GM23338 (cell line): ENCODE measurements at regions not wholly inside any gene's neighbourhood (a gene's known extent, or its start where the extent isn't known, plus 50 kb on each side); places are given as distances from the start of the nearest gene placed in this dataset.

Experiments
- ATAC-seq: fragments of 200-7000 bp; cut with Tn5 transposase; 3 replicates; pipeline ENCODE4 v1.9.1; 2020
- DNase-seq: peaks from one replicate; pipeline ENCODE4 v3.0.0-alpha.2; 2015; ENCODE audit warnings: low spot score
- H2AFZ ChIP-seq: fragments of 200-600 bp; sonication (generic); 2 replicates; pipeline ENCODE4 v1.8.0; 2016; ENCODE audit warnings: antibody characterized with exemption, mild to moderate bottlenecking, moderate library complexity
- H3F3A ChIP-seq: fragments of 200-600 bp; sonication (generic); replicated peaks from 2 replicates; pipeline ENCODE4 v1.8.0; 2017; ENCODE audit warnings: antibody characterized with exemption, mixed run types, low read depth
- H3K27ac ChIP-seq: fragments of 200-600 bp; sonication (generic); 2 replicates; pipeline ENCODE4 v1.6.1; 2016; ENCODE audit warnings: low read depth
- H3K27me3 ChIP-seq: fragments of 200-600 bp; sonication (generic); 2 replicates; pipeline ENCODE4 v1.8.0; 2016; ENCODE audit warnings: mild to moderate bottlenecking, mixed run types, moderate library complexity; ENCODE audit not compliant: insufficient read depth
- H3K36me3 ChIP-seq: fragments of 200-600 bp; sonication (generic); 2 replicates; pipeline ENCODE4 v1.8.0; 2016; ENCODE audit warnings: mild to moderate bottlenecking; ENCODE audit not compliant: insufficient read depth
- H3K4me1 ChIP-seq: fragments of 200-600 bp; sonication (generic); 2 replicates; pipeline ENCODE4 v1.8.0; 2016; ENCODE audit warnings: mild to moderate bottlenecking, moderate library complexity; ENCODE audit not compliant: insufficient read depth
- H3K4me2 ChIP-seq: fragments of 200-600 bp; sonication (generic); 2 replicates; pipeline ENCODE4 v1.7.1; 2017; ENCODE audit warnings: mixed run types
- H3K4me3 ChIP-seq: fragments of 200-600 bp; sonication (generic); 2 replicates; pipeline ENCODE4 v1.6.1; 2016; ENCODE audit warnings: mixed run types
- H3K79me2 ChIP-seq: fragments of 200-600 bp; sonication (generic); replicated peaks from 2 replicates; pipeline ENCODE4 v1.8.0; 2017; ENCODE audit warnings: mild to moderate bottlenecking; ENCODE audit not compliant: insufficient read depth
- H3K9me2 ChIP-seq: fragments of 200-600 bp; sonication (generic); 2 replicates; pipeline ENCODE4 v1.8.0; 2017; ENCODE audit not compliant: insufficient read depth
- H4K20me1 ChIP-seq: fragments of 200-600 bp; sonication (generic); replicated peaks from 2 replicates; pipeline ENCODE4 v1.8.0; 2017; ENCODE audit warnings: mild to moderate bottlenecking; ENCODE audit not compliant: insufficient read depth
- H3K27ac Mint-ChIP-seq: 2 replicates; pipeline ENCODE4 v1.8.0; 2020; ENCODE audit warnings: inconsistent platforms, mild to moderate bottlenecking, moderate library complexity, mixed read lengths
- H3K27me3 Mint-ChIP-seq: 3 replicates; pipeline ENCODE4 v1.8.0; 2022; ENCODE audit warnings: low read depth, mild to moderate bottlenecking, moderate library complexity, mixed read lengths, inconsistent platforms; ENCODE audit not compliant: insufficient read depth, poor library complexity
- H3K36me3 Mint-ChIP-seq: 3 replicates; pipeline ENCODE4 v1.8.0; 2021; ENCODE audit warnings: low read depth, mild to moderate bottlenecking, inconsistent platforms, moderate library complexity, mixed read lengths
- H3K4me1 Mint-ChIP-seq: 3 replicates; pipeline ENCODE4 v1.8.0; 2020; ENCODE audit warnings: mild to moderate bottlenecking, inconsistent platforms, mixed read lengths
- H3K4me3 Mint-ChIP-seq: 3 replicates; pipeline ENCODE4 v1.8.0; 2021; ENCODE audit warnings: moderate library complexity, mild to moderate bottlenecking, inconsistent platforms, mixed read lengths
- H3K9me3 Mint-ChIP-seq: 3 replicates; pipeline ENCODE4 v1.8.0; 2020; ENCODE audit warnings: moderate library complexity, mild to moderate bottlenecking, inconsistent platforms, mixed read lengths
- CREB1 ChIP-seq: fragments of 250-450 bp; sonication (Bioruptor Pico); IDR thresholded peaks from 2 replicates; pipeline ENCODE4 v1.5.0; 2020; ENCODE audit warnings: low read depth, mild to moderate bottlenecking, moderate library complexity
- EZH2phosphoT487 ChIP-seq: fragments of 200-600 bp; sonication (generic); IDR thresholded peaks from one replicate; pipeline ENCODE4 v1.8.1; 2018; ENCODE audit warnings: antibody characterized with exemption; ENCODE audit not compliant: unreplicated experiment
- POLR2AphosphoS5 ChIP-seq: IDR thresholded peaks from 2 replicates; pipeline ENCODE4 v1.6.1; 2016; ENCODE audit warnings: antibody characterized with exemption, low read depth
- STAT1 ChIP-seq: IDR thresholded peaks from one replicate; pipeline ENCODE4 v1.6.1; 2016; ENCODE audit warnings: antibody characterized with exemption; ENCODE audit not compliant: unreplicated experiment
- ZNF114 ChIP-seq: fragments of 250-450 bp; sonication (Bioruptor Pico); IDR thresholded peaks from 2 replicates; pipeline ENCODE4 v1.5.0; 2020; ENCODE audit warnings: mild to moderate bottlenecking, moderate library complexity
- ZNF331 ChIP-seq: fragments of 250-450 bp; sonication (Bioruptor Pico); IDR thresholded peaks from 2 replicates; pipeline ENCODE4 v1.5.0; 2020; ENCODE audit warnings: low read depth, mild to moderate bottlenecking, moderate library complexity
- TF ChIP-seq, protein P1 (sequence below): IDR thresholded peaks from one replicate; pipeline ENCODE4 v1.6.1; 2018; ENCODE audit warnings: antibody characterized with exemption; ENCODE audit not compliant: unreplicated experiment
- TF ChIP-seq, protein P2 (sequence below): IDR thresholded peaks from 2 replicates; pipeline ENCODE4 v1.6.1; 2016; ENCODE audit warnings: antibody characterized with exemption
- TF ChIP-seq, protein P3 (sequence below), 2 experiments: fragments of 200-600 bp in 1 of 2; sonication (generic) in 1 of 2; conservative IDR thresholded peaks; 2 replicates each; pipeline versions ENCODE4 v1.5.1 to v1.6.1; 2016 to 2017; ENCODE audit warnings: antibody characterized with exemption in 2 of 2, low read depth in 2 of 2, mild to moderate bottlenecking in 2 of 2, moderate library complexity in 1 of 2

DNA sequence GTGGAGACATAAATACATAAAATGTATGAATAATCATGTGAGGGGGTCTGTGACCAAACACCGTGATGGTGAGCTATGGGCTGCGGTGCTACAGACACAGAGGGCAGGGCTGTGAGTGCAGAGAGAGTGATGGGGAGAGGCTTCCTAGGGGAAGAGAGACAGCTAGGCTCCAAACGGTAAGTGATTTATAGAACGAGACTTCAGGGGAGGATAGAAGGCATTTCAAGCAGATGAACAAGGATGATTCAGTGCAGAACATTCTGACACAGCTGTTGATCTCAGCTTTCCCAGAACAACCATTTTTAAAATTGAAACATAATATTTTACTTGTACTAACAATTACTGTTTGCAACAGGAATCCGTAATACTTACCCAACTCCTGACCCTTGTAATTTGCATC, 100.7 kb downstream of the GAS1 start:
- Histone ChIP-seq H3K79me2 (no peaks in the 10 kb centered on the region), H3K4me3 (no peak overlapping the region), H3K27ac (no peak overlapping the region), H3K9me2 (peaks cover 18% of the 10 kb centered on the region), H3K27me3 (no peaks in the 10 kb centered on the region), H2AFZ (no peak overlapping the region), H3K4me1 (no peaks in the 10 kb centered on the region), H3F3A (no peaks in the 10 kb centered on the region), H3K4me2 (no peak overlapping the region), H4K20me1 (no peaks in the 10 kb centered on the region), H3K36me3 (no peaks in the 10 kb centered on the region)
- no peak for DNase-seq
- no peak overlapping the region for H3K27ac Mint-ChIP-seq
- no peak for TF ChIP-seq STAT1
- TF ChIP-seq ZNF114 = no peak
- TF ChIP-seq, protein P1, sequence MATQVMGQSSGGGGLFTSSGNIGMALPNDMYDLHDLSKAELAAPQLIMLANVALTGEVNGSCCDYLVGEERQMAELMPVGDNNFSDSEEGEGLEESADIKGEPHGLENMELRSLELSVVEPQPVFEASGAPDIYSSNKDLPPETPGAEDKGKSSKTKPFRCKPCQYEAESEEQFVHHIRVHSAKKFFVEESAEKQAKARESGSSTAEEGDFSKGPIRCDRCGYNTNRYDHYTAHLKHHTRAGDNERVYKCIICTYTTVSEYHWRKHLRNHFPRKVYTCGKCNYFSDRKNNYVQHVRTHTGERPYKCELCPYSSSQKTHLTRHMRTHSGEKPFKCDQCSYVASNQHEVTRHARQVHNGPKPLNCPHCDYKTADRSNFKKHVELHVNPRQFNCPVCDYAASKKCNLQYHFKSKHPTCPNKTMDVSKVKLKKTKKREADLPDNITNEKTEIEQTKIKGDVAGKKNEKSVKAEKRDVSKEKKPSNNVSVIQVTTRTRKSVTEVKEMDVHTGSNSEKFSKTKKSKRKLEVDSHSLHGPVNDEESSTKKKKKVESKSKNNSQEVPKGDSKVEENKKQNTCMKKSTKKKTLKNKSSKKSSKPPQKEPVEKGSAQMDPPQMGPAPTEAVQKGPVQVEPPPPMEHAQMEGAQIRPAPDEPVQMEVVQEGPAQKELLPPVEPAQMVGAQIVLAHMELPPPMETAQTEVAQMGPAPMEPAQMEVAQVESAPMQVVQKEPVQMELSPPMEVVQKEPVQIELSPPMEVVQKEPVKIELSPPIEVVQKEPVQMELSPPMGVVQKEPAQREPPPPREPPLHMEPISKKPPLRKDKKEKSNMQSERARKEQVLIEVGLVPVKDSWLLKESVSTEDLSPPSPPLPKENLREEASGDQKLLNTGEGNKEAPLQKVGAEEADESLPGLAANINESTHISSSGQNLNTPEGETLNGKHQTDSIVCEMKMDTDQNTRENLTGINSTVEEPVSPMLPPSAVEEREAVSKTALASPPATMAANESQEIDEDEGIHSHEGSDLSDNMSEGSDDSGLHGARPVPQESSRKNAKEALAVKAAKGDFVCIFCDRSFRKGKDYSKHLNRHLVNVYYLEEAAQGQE = no peak
- TF ChIP-seq, protein P2, sequence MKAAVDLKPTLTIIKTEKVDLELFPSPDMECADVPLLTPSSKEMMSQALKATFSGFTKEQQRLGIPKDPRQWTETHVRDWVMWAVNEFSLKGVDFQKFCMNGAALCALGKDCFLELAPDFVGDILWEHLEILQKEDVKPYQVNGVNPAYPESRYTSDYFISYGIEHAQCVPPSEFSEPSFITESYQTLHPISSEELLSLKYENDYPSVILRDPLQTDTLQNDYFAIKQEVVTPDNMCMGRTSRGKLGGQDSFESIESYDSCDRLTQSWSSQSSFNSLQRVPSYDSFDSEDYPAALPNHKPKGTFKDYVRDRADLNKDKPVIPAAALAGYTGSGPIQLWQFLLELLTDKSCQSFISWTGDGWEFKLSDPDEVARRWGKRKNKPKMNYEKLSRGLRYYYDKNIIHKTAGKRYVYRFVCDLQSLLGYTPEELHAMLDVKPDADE = no peak
- TF ChIP-seq, protein P3, sequence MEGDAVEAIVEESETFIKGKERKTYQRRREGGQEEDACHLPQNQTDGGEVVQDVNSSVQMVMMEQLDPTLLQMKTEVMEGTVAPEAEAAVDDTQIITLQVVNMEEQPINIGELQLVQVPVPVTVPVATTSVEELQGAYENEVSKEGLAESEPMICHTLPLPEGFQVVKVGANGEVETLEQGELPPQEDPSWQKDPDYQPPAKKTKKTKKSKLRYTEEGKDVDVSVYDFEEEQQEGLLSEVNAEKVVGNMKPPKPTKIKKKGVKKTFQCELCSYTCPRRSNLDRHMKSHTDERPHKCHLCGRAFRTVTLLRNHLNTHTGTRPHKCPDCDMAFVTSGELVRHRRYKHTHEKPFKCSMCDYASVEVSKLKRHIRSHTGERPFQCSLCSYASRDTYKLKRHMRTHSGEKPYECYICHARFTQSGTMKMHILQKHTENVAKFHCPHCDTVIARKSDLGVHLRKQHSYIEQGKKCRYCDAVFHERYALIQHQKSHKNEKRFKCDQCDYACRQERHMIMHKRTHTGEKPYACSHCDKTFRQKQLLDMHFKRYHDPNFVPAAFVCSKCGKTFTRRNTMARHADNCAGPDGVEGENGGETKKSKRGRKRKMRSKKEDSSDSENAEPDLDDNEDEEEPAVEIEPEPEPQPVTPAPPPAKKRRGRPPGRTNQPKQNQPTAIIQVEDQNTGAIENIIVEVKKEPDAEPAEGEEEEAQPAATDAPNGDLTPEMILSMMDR (conservative IDR thresholded peaks at IDR 0.05; ENCODE audit: low read depth in 2 of 2) = no peak
- H3K9me3 Mint-ChIP-seq = no peaks in the 10 kb centered on the region
- H3K36me3 Mint-ChIP-seq = no peaks in the 10 kb centered on the region
- H3K4me1 Mint-ChIP-seq = no peaks in the 10 kb centered on the region
- H3K27me3 Mint-ChIP-seq = no peaks in the 10 kb centered on the region
- ATAC-seq = no peak
- no peak overlapping the region for H3K4me3 Mint-ChIP-seq

DNA sequence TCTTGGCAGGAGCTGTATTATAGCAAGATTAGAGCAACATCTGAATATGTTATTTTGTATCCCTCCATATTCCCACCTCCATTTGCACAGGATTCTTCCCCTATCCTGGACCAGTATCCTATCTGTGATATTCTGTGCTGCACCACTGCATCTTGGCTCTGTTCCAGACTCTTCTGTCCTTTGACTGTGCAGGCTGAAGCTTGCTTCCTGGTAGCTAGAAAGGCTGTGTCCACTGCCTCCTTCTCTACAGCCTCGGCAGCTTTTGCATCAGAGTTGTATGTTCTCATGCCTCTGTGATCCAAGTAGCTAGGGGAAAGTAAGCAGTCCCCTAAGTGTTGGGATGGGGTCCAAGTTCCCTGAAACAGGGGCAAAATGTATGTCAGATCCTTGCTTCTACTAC, 104.1 kb downstream of the GAS1 start:
- Histone ChIP-seq H3K4me3 (no peak overlapping the region), H3K27ac (no peak overlapping the region), H3K9me2 (peaks cover 12% of the 10 kb centered on the region; the same call in 1 of the 2 replicates), H3K36me3 (no peaks in the 10 kb centered on the region), H3K4me1 (no peaks in the 10 kb centered on the region), H3K27me3 (no peaks in the 10 kb centered on the region), H2AFZ (no peak overlapping the region), H3K4me2 (no peak overlapping the region), H3K79me2 (no peaks in the 10 kb centered on the region), H3F3A (no peaks in the 10 kb centered on the region), H4K20me1 (no peaks in the 10 kb centered on the region)
- ATAC-seq = no peak
- H3K4me3 Mint-ChIP-seq = no peak overlapping the region
- no peaks in the 10 kb centered on the region for H3K36me3 Mint-ChIP-seq
- no peak for DNase-seq
- H3K27ac Mint-ChIP-seq = no peak overlapping the region
- H3K9me3 Mint-ChIP-seq = no peaks in the 10 kb centered on the region
- TF ChIP-seq ZNF331 (no peak), EZH2phosphoT487 (no peak), CREB1 (CRISPR knock-in tag) (no peak), POLR2AphosphoS5 (no peak)
- TF ChIP-seq, protein P1 = no peak
- no peaks in the 10 kb centered on the region for H3K27me3 Mint-ChIP-seq
- H3K4me1 Mint-ChIP-seq = peaks cover 4% of the 10 kb centered on the region; the same call in 1 of the 3 replicates
